ENCODE measurements at regions not wholly inside any gene's neighbourhood (a gene's known extent, or its start where the extent isn't known, plus 50 kb on each side); places are given as distances from the start of the nearest gene placed in this dataset.

GRCh38 chr9:32067261-32067660, 317.2 kb upstream of the ACO1 start:
- Histone ChIP-seq H3K27ac (no peak overlapping the region), H3K4me3 (no peak overlapping the region), H3K9me3 (no peaks in the 10 kb centered on the region), H3K27me3 (no peaks in the 10 kb centered on the region), H3K4me1 (no peaks in the 10 kb centered on the region), H3K36me3 (no peaks in the 10 kb centered on the region)
- ATAC-seq (no peak), DNase-seq (no peak)
- intact Hi-C loops (cut with DNase I), result no loop called here
- TF ChIP-seq, protein P1, sequence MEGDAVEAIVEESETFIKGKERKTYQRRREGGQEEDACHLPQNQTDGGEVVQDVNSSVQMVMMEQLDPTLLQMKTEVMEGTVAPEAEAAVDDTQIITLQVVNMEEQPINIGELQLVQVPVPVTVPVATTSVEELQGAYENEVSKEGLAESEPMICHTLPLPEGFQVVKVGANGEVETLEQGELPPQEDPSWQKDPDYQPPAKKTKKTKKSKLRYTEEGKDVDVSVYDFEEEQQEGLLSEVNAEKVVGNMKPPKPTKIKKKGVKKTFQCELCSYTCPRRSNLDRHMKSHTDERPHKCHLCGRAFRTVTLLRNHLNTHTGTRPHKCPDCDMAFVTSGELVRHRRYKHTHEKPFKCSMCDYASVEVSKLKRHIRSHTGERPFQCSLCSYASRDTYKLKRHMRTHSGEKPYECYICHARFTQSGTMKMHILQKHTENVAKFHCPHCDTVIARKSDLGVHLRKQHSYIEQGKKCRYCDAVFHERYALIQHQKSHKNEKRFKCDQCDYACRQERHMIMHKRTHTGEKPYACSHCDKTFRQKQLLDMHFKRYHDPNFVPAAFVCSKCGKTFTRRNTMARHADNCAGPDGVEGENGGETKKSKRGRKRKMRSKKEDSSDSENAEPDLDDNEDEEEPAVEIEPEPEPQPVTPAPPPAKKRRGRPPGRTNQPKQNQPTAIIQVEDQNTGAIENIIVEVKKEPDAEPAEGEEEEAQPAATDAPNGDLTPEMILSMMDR (IDR thresholded peaks at IDR 0.05), result no peak

- Histone ChIP-seq H3K27ac (no peak overlapping the region), H3K4me1 (no peaks in the 10 kb centered on the region), H3K36me3 (no peaks in the 10 kb centered on the region), H3K27me3 (no peaks in the 10 kb centered on the region), H3K4me3 (no peak overlapping the region), H3K9me3 (no peaks in the 10 kb centered on the region)
- TF ChIP-seq, protein P1 (IDR thresholded peaks at IDR 0.05), result no peak
- DNase-seq (no peak), ATAC-seq (no peak)
- intact Hi-C loops (cut with DNase I), result no loop called here
Observed at GRCh38 chr9:32069169-32069813, 315.2 kb upstream of the ACO1 start.

DNA sequence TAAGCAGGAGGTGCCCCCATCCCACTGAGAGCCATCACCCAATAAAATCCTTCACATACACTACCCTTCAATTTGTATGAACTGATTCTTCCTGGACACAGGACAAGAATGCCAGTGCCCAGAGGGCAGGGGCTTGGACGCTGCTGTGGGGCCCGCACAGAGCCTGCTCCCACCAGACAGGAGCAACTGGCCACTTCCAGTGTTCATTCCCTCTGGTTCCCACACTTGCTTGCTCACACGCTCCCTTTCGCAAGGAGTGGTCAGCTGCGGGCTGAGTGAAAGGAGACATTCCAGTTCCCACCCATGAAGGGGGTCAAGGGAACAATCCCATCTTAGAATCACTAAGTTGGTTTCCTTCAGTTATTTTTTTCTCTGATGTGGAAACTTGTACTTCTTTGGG, 314.5 kb upstream of the ACO1 start:
- Histone ChIP-seq H3K27ac (no peak overlapping the region), H3K4me1 (no peaks in the 10 kb centered on the region), H3K4me3 (no peak overlapping the region), H3K27me3 (no peaks in the 10 kb centered on the region), H3K36me3 (no peaks in the 10 kb centered on the region), H3K9me3 (no peaks in the 10 kb centered on the region)
- ATAC-seq (no peak), DNase-seq (peak in 1 of 4 donors; percentile 67)
- TF ChIP-seq, protein P1 (IDR thresholded peaks at IDR 0.05), result no peak
- intact Hi-C loops (cut with DNase I), result no loop called here

- Histone ChIP-seq H3K9me3 (no peaks in the 10 kb centered on the region), H3K36me3 (no peaks in the 10 kb centered on the region), H3K27ac (no peak overlapping the region), H3K4me3 (no peak overlapping the region), H3K27me3 (no peaks in the 10 kb centered on the region), H3K4me1 (no peaks in the 10 kb centered on the region)
- no peak for DNase-seq
- intact Hi-C loops (cut with DNase I), result no loop called here
- no peak for ATAC-seq
- TF ChIP-seq, protein P1 (IDR thresholded peaks at IDR 0.05), result no peak
Observed at GRCh38 chr9:32072570-32072969, 311.9 kb upstream of the ACO1 start.

GRCh38 chr9:32092031-32092430, 292.4 kb upstream of the ACO1 start:
- H3K4me1 ChIP-seq, result no peaks in the 10 kb centered on the region
- no peaks in the 10 kb centered on the region for H3K36me3 ChIP-seq
- no peak overlapping the region for H3K27ac ChIP-seq
- no peaks in the 10 kb centered on the region for H3K27me3 ChIP-seq
- ATAC-seq (no peak), DNase-seq (no peak)
- no peaks in the 10 kb centered on the region for H3K9me3 ChIP-seq
- TF ChIP-seq, protein P1 (IDR thresholded peaks at IDR 0.05), result no peak
- H3K4me3 ChIP-seq, result no peak overlapping the region
- intact Hi-C loops (cut with DNase I), result no loop called here
